Lung (tissue), 11 donors: ENCODE measurements at regions not wholly inside any gene's neighbourhood (a gene's known extent, or its start where the extent isn't known, plus 50 kb on each side); places are given as distances from the start of the nearest gene placed in this dataset.

Experiments used
- ATAC-seq: fragments of 200-7000 bp; cut with Tn5 transposase; one replicate; pipeline ENCODE4 v1.9.1; 2020; ENCODE audit warnings: moderate number of reproducible peaks; ENCODE audit not compliant: insufficient read depth, low FRiP score
- DNase-seq, 3 donors: peaks; one replicate each; pipeline ENCODE4 v3.0.0-alpha.2; 2013 to 2017
- H3K27ac ChIP-seq, 2 donors: one replicate each; pipeline ENCODE4 v1.5.1; 2013; ENCODE audit warnings: mild to moderate bottlenecking in 2 of 2, moderate library complexity in 2 of 2, control low read depth in 1 of 2, inconsistent platforms in 1 of 2, low read depth in 1 of 2, low read length in 1 of 2
- H3K27me3 ChIP-seq, 3 donors: one replicate each; pipeline ENCODE4 v1.5.1; 2013; ENCODE audit warnings: low read length in 2 of 3; ENCODE audit not compliant: control insufficient read depth in 3 of 3, insufficient read depth in 3 of 3
- H3K36me3 ChIP-seq, 4 donors: one replicate each; pipeline ENCODE4 v1.5.1; 2013; ENCODE audit warnings: low read length in 4 of 4, mild to moderate bottlenecking in 1 of 4, moderate library complexity in 1 of 4; ENCODE audit not compliant: control insufficient read depth in 4 of 4, insufficient read depth in 4 of 4
- H3K4me1 ChIP-seq, 5 donors: one replicate each; pipeline ENCODE4 v1.5.1; 2013; ENCODE audit warnings: low read length in 5 of 5, mild to moderate bottlenecking in 2 of 5, moderate library complexity in 1 of 5; ENCODE audit not compliant: control insufficient read depth in 5 of 5, insufficient read depth in 5 of 5
- H3K4me3 ChIP-seq: one replicate; pipeline ENCODE4 v1.5.1; 2013; ENCODE audit warnings: mild to moderate bottlenecking, control low read depth, moderate library complexity
- H3K9ac ChIP-seq, 2 donors: one replicate each; pipeline ENCODE4 v1.5.1; 2013; ENCODE audit warnings: low read length in 2 of 2, control low read depth in 1 of 2; ENCODE audit not compliant: insufficient read depth in 1 of 2
- H3K9me3 ChIP-seq, 4 donors: one replicate each; pipeline ENCODE4 v1.5.1; 2013; ENCODE audit warnings: low read length in 3 of 4, mild to moderate bottlenecking in 1 of 4, moderate library complexity in 1 of 4; ENCODE audit not compliant: control insufficient read depth in 4 of 4, insufficient read depth in 3 of 4
- CTCF ChIP-seq: IDR thresholded peaks from 2 replicates; pipeline ENCODE4 v1.5.1; 2012; ENCODE audit warnings: mild to moderate bottlenecking; ENCODE audit errors: control extremely low read depth, extremely low read depth
- WGBS, 2 donors: extraction: QIAGEN DNeasy Blood & Tissue Kit; methylation state at CpG; one replicate each; pipeline ENCODE4 v1.1.7; 2013; 5-methylcytosine and 5-hydroxymethylcytosine counted together
- donor health status: control.
- donor health status: control.
- donor health status: Bipolar disorder and iron deficiency.
- donor health status: healthy.
- donor health status: DM: yes; HTN: yes; CAD: no.

- no peak overlapping the region for H3K27ac ChIP-seq
- no peak for TF ChIP-seq CTCF
- H3K9ac ChIP-seq: no peak overlapping the region
- no peak for ATAC-seq
- H3K9me3 ChIP-seq: no peaks in the 10 kb centered on the region
- H3K4me1 ChIP-seq: peaks cover 0 to 1% (median 0%) of the 10 kb centered on the region in 5 donors
- DNase-seq: no peak
- H3K36me3 ChIP-seq: no peaks in the 10 kb centered on the region
- no peaks in the 10 kb centered on the region for H3K27me3 ChIP-seq
- H3K4me3 ChIP-seq: no peak overlapping the region
- WGBS, 2 donors: 88 to 90% methylated on average over 12 of the region's 12 CpGs
Observed at GRCh38 chr18:62458868-62459716, 63.7 kb upstream of the ZCCHC2 start.

- Histone ChIP-seq H3K27ac (no peak overlapping the region), H3K36me3 (no peaks in the 10 kb centered on the region), H3K4me1 (peaks cover 0 to 1% (median 0%) of the 10 kb centered on the region in 5 donors), H3K27me3 (no peaks in the 10 kb centered on the region), H3K4me3 (no peak overlapping the region), H3K9me3 (no peaks in the 10 kb centered on the region), H3K9ac (no peak overlapping the region)
- 23 to 71% methylated on average over 1 of the region's 1 CpG for WGBS, 2 donors
- DNase-seq (peak in 2 of 3 donors; percentile 5 to 48), ATAC-seq (no peak)
- TF ChIP-seq CTCF: no peak
Observed at GRCh38 chr18:62460851-62461300, 61.9 kb upstream of the ZCCHC2 start.

- TF ChIP-seq CTCF: no peak
- H3K9me3 ChIP-seq: no peaks in the 10 kb centered on the region
- WGBS, 2 donors: 96 to 98% methylated on average over 1 of the region's 1 CpG
- DNase-seq (no peak), ATAC-seq (no peak)
- H3K9ac ChIP-seq: no peak overlapping the region
- H3K27ac ChIP-seq: no peak overlapping the region
- H3K27me3 ChIP-seq: no peaks in the 10 kb centered on the region
- peaks cover 0 to 1% (median 0%) of the 10 kb centered on the region in 5 donors for H3K4me1 ChIP-seq
- H3K4me3 ChIP-seq: no peak overlapping the region
- no peaks in the 10 kb centered on the region for H3K36me3 ChIP-seq
Observed at GRCh38 chr18:62461591-62461990, 61.2 kb upstream of the ZCCHC2 start.
